Peyer's patch (tissue), 4 donors: ENCODE measurements at regions not wholly inside any gene's neighbourhood (a gene's known extent, or its start where the extent isn't known, plus 50 kb on each side); places are given as distances from the start of the nearest gene placed in this dataset.

ENCODE experiments used
- POLR2A ChIP-seq, 2 donors: fragments of 450-650 bp; IDR thresholded peaks; one replicate each; pipeline ENCODE4 v1.5.1; 2017; ENCODE audit warnings: antibody characterized with exemption in 2 of 2, mild to moderate bottlenecking in 2 of 2, moderate library complexity in 2 of 2
- TF ChIP-seq, protein P1 (sequence below), 6 experiments: fragments of 450-650 bp in 4 of 6; fragments of 200-600 bp in 2 of 6; sonication (generic) in 1 of 6; IDR thresholded peaks; one replicate each; pipeline ENCODE4 v1.5.1; 2017 to 2019; ENCODE audit warnings: antibody characterized with exemption in 6 of 6, mild to moderate bottlenecking in 3 of 6, moderate library complexity in 1 of 6

DNA sequence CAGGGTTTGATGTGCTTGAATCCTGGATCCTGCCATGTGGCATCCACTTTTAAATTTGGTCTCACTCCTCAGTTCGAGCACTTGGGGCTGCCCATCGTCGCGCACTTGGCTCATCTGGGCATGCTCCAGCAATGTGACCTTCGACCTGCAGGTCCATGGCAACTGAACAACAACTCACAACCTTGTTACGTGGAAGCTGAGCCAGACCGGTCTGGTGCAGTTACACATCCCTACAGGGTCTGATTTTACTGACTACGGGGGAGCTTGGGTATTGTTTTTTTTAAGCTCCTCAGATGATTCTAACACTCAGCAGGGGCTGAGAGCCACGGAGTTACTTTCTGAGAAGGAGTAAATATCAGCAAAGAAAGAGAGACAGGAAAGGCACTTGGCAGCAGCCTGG, 769.6 kb downstream of the UQCRFS1 start:
- TF ChIP-seq, protein P1, sequence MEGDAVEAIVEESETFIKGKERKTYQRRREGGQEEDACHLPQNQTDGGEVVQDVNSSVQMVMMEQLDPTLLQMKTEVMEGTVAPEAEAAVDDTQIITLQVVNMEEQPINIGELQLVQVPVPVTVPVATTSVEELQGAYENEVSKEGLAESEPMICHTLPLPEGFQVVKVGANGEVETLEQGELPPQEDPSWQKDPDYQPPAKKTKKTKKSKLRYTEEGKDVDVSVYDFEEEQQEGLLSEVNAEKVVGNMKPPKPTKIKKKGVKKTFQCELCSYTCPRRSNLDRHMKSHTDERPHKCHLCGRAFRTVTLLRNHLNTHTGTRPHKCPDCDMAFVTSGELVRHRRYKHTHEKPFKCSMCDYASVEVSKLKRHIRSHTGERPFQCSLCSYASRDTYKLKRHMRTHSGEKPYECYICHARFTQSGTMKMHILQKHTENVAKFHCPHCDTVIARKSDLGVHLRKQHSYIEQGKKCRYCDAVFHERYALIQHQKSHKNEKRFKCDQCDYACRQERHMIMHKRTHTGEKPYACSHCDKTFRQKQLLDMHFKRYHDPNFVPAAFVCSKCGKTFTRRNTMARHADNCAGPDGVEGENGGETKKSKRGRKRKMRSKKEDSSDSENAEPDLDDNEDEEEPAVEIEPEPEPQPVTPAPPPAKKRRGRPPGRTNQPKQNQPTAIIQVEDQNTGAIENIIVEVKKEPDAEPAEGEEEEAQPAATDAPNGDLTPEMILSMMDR (IDR thresholded peaks at IDR 0.05) = no peak
- no peak for TF ChIP-seq POLR2A (IDR thresholded peaks at IDR 0.05)
